Neural cell (in vitro differentiated cells): ENCODE measurements at regions not wholly inside any gene's neighbourhood (a gene's known extent, or its start where the extent isn't known, plus 50 kb on each side); places are given as distances from the start of the nearest gene placed in this dataset.

Experiments used
- CTCF ChIP-seq: fragments of 450-650 bp; IDR thresholded peaks from 2 replicates; pipeline ENCODE4 v1.5.1; 2014; ENCODE audit warnings: antibody characterized with exemption, mild to moderate bottlenecking, moderate library complexity; ENCODE audit not compliant: poor library complexity, severe bottlenecking
- EP300 ChIP-seq: fragments of 450-650 bp; conservative IDR thresholded peaks from 2 replicates; pipeline ENCODE4 v1.6.1; 2014; ENCODE audit warnings: antibody characterized with exemption, mild to moderate bottlenecking, moderate library complexity; ENCODE audit not compliant: poor library complexity, severe bottlenecking
- EZH2 ChIP-seq: fragments of 200-600, 300-800 bp; shearing (Covaris generic), sonication (generic); IDR thresholded peaks from 2 replicates; pipeline ENCODE4 v1.6.1; 2014; ENCODE audit warnings: antibody characterized with exemption, low read length, borderline replicate concordance, mild to moderate bottlenecking; ENCODE audit not compliant: insufficient read depth, poor library complexity, severe bottlenecking
- POLR2AphosphoS5 ChIP-seq: IDR thresholded peaks from 2 replicates; pipeline ENCODE4 v1.6.1; 2012
- RAD21 ChIP-seq: fragments of 450-650 bp; conservative IDR thresholded peaks from 2 replicates; pipeline ENCODE4 v1.6.1; 2014; ENCODE audit warnings: antibody characterized with exemption, mild to moderate bottlenecking, moderate library complexity
- REST ChIP-seq: IDR thresholded peaks from 2 replicates; pipeline ENCODE4 v1.6.1; 2012; ENCODE audit warnings: borderline replicate concordance

- TF ChIP-seq EP300 (no peak), CTCF (no peak), POLR2AphosphoS5 (no peak), REST (no peak), RAD21 (no peak), EZH2 (no peak)
Measured at GRCh38 chr13:76756451-76756850, 129.8 kb downstream of the KCTD12 start.
